ENCODE measurements at regions not wholly inside any gene's neighbourhood (a gene's known extent, or its start where the extent isn't known, plus 50 kb on each side); places are given as distances from the start of the nearest gene placed in this dataset.
A peak's percentile ranks its signal among the peaks of the same experiment; 100 is the strongest.
"Not testable (repeated sequence)": the region's sequence is repeated elsewhere in the genome, so short reads cannot be mapped to it uniquely, and the experiment has no call there.

- DNase-seq (ENCODE audit: low spot score) = no peak
Observed at GRCh38 chr1:220942278-220942677, 63.0 kb downstream of the HLX start.

- DNase-seq (ENCODE audit: low spot score) = not testable (repeated sequence)
Observed at GRCh38 chr1:220942914-220943313, 63.7 kb downstream of the HLX start.

- no peak for DNase-seq (ENCODE audit: low spot score)
Observed at GRCh38 chr1:220943319-220943996, 64.2 kb downstream of the HLX start.

- DNase-seq (ENCODE audit: low spot score) = no peak
Observed at GRCh38 chr1:220950576-220950975, 71.3 kb downstream of the HLX start.

GRCh38 chr1:220952961-220953643 is 73.9 kb downstream of the HLX start:
- DNase-seq (ENCODE audit: low spot score) = no peak

GRCh38 chr1:220954321-220955075 is 75.3 kb downstream of the HLX start:
- DNase-seq (ENCODE audit: low spot score) = no peak

- no peak for DNase-seq (ENCODE audit: low spot score)
Observed at GRCh38 chr1:220955116-220955515, 75.9 kb downstream of the HLX start.

- DNase-seq (ENCODE audit: low spot score) = no peak
Observed at GRCh38 chr1:220956501-220957232, 77.4 kb downstream of the HLX start.

GRCh38 chr1:220957233-220957605 is 78.0 kb downstream of the HLX start:
- peak; percentile 19 for DNase-seq (ENCODE audit: low spot score)

GRCh38 chr1:220958234-220958633 is 79.0 kb downstream of the HLX start:
- no peak for DNase-seq (ENCODE audit: low spot score)

- no peak for DNase-seq (ENCODE audit: low spot score)
Observed at GRCh38 chr1:220962031-220962751, 82.9 kb downstream of the HLX start.

- DNase-seq (ENCODE audit: low spot score) = no peak
Observed at GRCh38 chr1:220966041-220966440, 86.8 kb downstream of the HLX start.

- no peak for DNase-seq (ENCODE audit: low spot score)
Observed at GRCh38 chr1:220966473-220966872, 87.2 kb downstream of the HLX start.

- DNase-seq (ENCODE audit: low spot score) = no peak
Observed at GRCh38 chr1:220966881-220967611, 87.8 kb downstream of the HLX start.

- DNase-seq (ENCODE audit: low spot score) = no peak
Observed at GRCh38 chr1:220967911-220968310, 88.7 kb downstream of the HLX start.

GRCh38 chr1:220969281-220969680 is 90.0 kb downstream of the HLX start:
- DNase-seq (ENCODE audit: low spot score) = not testable (repeated sequence)

GRCh38 chr1:220970311-220970710 is 91.1 kb downstream of the HLX start:
- DNase-seq (ENCODE audit: low spot score) = no peak

- DNase-seq (ENCODE audit: low spot score) = no peak
Observed at GRCh38 chr1:220971221-220971620, 92.0 kb downstream of the HLX start.

GRCh38 chr1:220974431-220974830 is 95.2 kb downstream of the HLX start:
- DNase-seq (ENCODE audit: low spot score) = no peak

GRCh38 chr1:220976390-220976789 is 97.1 kb downstream of the HLX start:
- DNase-seq (ENCODE audit: low spot score) = no peak

GRCh38 chr1:220979371-220979770 is 100.1 kb downstream of the HLX start:
- no peak for DNase-seq (ENCODE audit: low spot score)

Data from mucosa of gallbladder (tissue), 1 donor.